NCI-H1048 (cell line): ENCODE measurements at regions not wholly inside any gene's neighbourhood (a gene's known extent, or its start where the extent isn't known, plus 50 kb on each side); places are given as distances from the start of the nearest gene placed in this dataset.

Experiments used
- DNase-seq: peaks from one replicate; lab custom pipeline; 2025; lab: John Stamatoyannopoulos, UW

DNA sequence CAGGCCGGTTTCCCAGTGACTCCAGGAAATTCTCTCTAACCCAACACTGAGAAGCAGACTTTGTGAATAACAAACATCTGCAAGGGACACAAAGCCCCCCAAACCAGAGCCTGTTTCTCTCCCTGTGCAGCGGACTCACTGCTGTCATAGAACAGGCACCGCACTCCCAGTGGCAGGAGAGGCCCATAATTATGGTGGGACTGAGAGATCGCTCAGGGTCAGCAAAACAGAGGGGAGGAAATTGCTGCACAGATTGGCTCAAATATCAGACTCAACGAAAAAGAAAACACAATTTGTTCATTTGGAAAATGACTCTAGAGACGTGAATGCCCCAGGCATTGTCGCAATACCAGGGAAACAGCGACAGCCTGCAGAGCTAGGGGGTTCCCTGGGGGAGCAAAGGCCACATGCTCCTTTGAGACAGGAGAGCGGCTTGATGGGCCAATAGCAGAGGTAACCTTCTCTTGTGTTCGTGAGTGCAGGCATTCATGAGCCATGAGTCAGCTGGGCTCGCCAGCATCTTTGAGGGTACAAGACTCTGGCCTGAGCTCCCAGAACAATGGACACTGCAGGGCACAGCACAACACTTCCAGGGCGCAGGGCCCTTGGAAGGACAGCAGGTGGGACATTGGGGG is 143.3 kb upstream of the KLHL29 start:
- no peak for DNase-seq

DNA sequence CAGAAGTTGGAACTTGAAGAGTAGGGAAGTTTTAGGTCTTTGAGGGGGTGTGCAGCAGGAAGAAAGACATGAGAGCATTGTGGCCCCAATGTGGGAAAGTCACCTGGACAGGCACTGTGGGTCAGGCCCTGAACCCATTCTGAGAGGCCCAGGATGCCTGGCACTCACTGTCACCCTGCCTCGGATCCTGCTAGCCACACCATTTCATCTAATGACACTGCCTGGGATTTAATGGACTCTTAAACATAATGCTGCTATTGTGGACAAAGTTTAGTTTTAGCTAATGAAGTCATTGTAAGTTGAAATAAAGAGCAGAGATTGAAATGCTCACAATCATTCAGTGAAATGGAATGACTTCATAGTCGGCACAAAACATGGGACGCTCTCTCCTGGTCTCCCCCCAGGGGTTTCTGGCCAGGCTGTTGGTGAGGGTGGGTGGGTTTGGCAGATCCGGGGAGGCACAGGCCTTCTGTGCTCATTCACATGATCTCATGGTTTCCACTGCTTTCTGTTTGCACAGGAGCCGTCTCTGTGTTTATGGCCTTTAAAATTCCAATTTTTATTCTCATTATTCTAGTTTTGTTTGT is 141.8 kb upstream of the KLHL29 start:
- DNase-seq, result no peak

DNA sequence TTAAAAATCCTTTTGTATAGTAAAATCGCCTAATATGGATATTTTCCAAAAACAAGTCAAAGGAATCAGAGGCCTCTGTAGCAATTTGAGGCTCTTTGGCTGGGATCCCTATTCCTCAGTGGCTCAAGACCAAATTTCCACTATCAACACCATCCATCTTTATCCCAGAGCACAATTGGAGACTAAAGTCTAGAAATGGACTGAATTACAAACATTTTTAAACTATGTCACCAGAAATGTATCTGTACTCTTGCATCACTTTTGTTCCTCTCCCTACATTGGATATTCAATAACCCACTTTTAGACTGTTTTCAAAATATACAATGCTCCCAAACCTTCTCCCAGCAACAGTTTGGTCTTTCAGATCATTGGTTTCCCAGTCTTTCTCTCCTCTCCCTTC is 140.4 kb upstream of the KLHL29 start:
- DNase-seq, result no peak

DNA sequence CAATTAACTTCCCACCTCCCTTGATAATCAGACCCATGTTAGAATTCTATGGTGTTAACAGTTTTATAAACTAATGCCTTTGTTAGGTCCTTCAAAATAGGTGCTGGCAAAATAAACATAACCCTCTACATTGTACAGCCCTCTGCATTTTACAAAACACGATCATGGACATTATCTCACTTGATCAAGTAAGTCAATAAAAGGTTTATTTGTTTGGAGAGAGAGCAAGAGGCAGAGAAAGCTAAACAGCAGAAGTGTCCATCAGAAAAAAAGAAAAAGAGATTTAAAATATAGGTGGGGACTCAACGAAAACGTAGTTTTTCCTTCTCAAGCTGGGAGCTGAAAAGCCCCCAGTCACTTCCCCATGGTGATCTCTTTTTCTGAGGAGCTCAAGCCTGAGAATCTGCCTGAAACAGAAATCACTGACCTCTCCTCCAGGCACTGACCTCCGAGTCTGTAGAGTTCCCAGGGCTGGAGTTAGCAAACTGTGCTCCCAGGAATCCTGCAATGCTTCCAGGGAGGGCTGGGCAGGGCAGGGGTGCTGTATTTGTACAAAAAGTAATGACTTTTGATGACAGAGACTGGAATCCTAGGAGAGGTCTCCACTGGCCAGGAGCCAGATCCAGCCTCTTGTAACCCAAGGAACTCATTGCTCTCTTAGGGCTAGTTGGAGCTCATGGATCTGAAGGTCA is 137.8 kb upstream of the KLHL29 start:
- no peak for DNase-seq

DNA sequence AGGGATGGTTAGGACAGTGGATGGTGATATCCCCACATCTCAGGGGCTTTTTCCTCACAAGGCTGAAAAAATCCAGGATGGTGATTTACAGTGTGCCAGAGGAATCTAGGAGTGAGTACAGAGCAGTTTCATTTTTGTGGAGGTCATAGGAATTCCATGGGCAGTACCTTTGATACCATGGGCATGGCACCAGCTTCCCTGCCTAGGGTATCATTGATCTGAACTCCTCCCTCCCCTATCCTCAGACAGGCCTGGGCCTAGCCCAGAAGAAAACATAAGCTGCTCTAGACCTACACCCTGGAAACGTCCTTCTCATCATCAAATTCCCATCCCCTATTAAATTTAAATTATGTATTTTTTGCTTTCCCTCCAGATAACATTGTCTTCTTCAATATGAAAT is 136.3 kb upstream of the KLHL29 start:
- no peak for DNase-seq

DNA sequence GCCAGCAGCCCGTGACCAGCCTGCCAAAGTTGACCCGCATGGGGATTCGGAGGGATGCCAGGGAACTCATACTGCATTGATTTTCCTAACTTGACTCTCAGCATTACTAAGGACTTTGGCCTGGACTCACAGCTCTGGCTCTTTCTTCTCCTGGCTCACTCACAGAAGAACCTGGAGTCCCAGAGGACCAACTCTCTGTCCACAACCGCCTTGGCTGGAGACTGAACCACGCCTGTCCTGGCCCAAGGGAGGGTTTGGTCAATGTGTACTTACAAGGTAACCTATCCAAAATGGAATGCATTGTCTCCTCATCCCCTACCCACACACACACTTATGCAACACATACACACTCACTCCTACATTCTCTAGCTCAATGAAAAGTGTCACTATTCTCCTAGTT is 135.6 kb upstream of the KLHL29 start:
- no peak for DNase-seq

DNA sequence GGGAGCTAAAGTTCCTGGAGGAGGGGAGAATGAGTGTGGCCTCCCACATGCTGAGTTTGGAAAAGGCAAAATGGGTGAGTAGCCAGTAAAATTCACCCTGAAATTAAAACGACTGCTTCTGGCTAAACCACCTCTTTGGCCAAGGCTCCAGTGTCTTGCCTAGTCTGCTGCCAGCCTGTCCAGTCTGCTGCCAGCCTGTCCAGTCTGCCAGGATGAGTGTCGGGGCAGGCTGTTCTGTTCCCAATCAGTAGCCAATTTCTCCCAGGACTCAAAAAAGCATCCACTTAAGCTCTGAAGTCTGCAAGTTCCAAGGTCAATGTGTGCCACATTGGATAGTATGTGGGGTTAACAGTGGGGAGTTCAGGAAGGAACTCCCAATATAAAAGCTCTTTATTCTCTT is 134.6 kb upstream of the KLHL29 start:
- no peak for DNase-seq

DNA sequence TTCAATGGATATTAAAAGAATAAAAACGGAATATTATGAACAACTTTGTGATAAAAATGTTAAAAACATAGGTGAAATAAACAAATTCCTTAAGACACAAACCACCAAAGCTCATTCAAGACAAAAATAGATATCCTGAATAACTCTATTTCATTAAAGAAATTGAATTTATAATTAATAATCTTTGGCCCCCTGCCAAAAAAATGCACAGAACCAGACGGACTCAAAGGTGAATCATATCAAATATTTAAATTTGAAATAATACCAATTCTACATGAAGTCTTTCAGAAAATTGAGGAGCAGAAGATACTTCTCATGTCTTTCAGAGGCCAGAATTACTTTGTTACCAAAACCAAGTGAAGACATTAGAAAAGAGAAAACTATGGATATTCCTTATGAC is 128.3 kb upstream of the KLHL29 start:
- no peak for DNase-seq

DNA sequence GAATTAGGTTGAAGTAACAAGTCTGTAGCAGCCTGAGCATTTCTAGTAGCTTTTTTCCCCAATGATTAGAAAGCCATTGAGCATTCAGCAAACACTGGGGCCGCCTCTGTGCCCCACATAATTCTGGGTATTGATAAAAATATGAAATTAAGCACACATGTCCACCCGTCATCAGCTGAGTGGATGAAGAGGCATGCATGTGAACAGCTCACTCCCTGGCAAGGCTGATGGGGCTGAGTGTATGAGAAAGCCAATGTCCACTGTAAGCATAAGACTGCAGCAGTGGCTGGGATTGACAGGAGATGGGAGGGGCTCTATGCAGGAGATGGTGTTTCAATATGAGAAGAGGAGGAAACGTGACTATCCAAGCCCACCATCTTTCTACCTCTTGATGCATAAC is 124.4 kb upstream of the KLHL29 start:
- no peak for DNase-seq

DNA sequence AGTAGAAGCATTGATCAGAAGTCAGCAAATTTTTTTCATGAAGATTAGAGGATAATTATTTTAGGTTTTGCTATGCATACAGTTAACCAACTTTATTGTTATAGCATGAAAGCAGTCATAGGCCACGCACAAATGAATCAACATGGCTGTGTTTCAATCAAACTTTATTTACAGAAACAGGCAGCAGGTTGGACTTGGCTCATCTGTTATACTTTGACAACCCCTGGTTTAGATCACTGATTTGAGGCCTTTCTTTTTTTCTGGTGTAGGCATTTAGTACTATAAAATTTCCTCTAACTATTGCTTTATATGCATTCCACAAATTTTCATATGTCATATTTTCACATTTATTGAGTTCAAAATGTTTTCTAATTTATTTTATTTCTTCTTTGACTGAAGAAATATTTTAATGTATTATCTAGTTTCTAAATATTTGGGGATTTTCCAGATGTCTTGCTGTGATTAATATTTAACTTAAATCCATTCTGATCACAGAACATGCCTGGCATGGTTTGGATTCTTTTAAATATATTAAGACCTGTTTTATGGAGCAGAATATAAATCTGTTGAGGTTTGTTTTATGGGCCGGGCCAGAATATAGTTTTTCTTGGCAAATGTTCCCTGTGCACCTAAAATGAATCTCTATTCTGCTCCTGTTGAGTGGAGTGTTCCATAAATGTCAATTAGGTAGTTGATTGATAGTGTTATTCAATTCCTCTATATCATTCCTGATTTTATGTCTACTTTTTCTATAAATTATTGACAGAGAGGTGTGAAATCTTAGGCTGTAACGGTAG is 116.3 kb upstream of the KLHL29 start:
- DNase-seq, result no peak

DNA sequence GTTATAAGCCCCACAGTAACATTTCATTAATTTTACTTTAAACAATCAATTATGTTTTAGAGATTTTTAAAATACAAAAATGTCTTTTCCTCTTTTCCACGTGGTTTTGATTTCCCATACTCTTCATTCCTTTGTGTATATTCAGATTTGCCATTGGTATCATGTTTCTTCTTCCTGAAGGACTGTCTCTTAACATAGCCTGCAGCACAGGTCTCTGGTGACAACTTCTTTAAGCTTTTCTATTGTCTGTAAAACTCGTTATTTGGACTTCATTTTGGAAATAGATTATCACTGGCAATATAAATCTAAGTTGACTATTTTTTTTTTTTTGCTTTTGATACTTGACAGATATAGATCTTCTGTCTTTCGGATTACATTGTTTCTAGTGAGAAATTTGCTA is 115.2 kb upstream of the KLHL29 start:
- no peak for DNase-seq

DNA sequence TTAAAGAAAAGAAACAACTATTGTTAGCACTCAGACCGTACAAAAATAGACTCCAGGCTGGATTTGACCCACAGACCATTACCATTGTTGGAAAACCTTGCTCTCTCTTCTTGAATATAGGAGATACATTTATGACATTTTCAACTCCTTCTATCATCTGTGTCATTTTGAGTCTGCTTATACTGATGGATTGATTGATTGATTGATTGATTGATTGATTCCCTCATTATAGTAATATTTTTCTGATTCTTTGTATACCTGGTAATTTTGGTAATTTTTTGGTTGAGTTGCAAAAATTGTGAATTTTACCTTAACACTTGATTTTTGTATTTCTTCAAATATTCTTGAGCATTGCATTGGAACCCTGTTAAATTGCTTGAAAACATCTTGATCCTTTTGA is 114.2 kb upstream of the KLHL29 start:
- DNase-seq, result no peak

DNA sequence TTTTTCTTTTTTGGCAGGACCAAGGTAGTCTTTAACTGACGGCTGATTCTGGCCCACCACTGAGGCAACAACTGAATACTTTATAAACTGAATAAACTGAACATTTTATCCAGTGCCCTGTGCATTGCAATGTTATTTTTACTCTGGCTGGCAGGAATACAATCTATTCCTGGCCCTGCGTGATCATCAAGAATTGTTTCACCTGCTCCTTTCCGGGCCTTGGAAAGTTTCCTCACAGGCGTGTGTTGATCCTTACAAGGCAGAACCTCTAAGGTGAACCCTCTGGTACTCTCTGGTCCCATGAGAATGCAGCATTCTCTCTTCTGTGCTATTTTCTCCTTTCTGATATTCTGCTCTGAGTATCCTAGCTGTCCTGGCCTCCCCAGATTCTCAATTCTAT is 113.7 kb upstream of the KLHL29 start:
- DNase-seq, result no peak

DNA sequence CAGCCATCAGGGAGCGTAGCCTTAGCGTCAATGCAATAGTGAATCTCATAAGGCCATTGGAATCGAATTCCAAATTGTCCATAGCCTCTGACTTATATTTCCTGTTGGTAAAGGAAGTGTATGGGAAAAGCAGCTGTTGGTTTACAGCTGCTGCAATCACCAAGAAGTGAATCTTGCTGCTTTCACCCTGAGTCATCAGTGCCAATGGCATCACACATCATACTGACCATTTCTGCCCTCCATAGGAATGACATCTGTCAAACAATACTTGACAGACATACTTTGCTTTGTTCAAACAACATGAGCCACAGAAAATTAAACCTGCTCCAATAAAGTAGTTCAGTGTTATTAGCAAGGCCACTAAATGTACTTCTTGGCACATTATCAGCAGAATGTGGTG is 111.2 kb upstream of the KLHL29 start:
- no peak for DNase-seq

DNA sequence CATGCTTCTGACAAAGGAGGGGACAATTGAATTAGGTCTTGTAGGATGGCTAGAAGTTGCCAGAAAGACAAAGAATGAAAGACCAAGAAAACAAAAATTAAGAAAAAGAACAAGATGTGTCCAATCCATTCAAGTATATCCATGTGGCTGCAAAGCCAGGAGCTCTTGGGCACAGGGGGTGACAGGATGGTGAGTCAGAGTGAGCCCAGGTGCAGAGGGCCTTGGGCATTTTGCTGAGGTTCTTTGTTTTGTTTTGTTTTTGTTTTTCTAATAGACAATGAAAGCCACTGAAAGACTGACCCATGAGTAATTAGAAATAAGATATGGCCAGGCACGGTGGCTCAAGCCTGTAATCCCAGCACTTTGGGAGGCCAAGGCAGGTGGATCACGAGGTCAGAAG is 104.6 kb upstream of the KLHL29 start:
- no peak for DNase-seq

DNA sequence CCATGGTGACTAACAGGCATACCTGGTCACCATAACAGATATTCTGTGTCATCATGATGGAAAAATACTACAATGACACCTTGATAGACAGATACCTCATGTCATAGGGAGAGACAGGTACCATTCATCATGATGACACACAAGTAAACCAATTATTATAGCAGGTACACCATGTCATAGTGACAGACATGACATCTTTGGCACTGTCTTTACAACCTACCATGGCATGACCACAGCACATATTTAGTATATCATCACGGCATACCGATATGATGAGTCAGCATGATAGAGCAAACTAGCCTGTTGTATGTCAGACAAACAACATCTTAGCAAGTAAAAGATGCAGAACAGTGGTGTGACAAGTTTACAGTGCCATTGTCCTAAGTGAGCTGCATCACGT is 101.3 kb upstream of the KLHL29 start:
- DNase-seq, result no peak

DNA sequence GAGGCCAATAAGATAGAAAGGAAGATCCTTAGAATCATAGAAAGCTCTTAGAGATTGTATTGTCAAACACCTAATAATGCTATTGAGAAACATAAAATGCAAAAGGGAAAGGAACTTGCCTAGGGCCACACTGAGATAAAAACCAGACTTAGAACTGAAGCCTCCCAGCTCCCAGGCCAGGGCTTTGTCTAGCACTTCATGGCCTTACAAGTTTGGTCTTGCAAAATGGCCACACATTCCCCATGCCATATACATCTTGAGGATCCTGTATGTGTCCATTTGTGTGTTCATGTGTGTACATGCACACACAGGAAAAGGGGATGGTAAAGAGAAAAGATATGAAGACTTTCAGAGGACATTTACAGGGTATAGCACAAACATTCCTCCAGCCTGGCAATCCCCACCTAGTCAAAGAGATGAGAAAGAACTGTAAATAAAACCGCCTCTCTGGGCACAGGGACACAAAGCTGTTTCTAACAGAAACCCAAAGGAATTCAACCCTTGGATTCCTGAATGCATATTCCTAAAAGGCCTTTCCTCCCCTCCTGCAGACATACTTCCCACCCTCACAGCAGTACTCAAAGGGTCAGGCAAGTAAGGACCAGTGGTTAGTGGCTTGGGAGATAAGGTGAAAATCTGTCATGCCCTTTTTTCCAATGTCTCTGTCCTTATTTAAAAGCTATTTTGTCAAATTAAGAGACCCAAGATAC is 99.7 kb upstream of the KLHL29 start:
- DNase-seq, result no peak

DNA sequence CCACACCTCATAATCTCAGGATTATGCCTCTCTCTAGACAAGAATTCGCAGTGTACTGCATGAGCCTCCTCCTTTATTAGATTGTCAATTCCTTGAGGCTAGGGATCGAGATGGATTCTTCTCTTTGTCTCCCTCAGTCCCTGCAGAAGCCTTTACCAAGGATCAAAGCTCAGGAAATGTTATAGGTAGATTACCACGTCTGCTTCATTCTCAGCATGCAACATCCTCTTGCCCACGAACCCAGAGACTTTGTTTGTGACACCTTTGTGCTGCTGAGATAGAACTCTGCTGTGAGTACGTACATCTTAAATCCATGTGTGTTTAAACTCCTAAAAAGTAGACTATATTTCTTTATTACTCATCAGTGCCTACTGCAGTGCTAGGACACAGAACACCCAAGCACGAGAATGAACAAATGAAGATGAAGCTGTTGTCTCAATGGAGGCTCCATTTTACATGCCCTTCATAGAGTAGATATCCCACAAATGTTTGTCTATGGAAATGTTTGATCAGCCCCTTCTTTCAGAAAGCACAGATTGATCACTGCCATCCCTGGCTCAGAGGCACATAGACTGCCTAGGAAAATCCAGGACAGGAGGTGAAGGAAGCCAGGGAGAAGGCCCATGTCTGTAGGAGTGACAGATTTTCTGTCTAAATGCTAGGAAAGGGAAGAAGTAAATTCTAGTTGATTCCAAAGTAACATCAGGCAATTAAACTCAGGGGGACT is 98.8 kb upstream of the KLHL29 start:
- DNase-seq, result no peak

DNA sequence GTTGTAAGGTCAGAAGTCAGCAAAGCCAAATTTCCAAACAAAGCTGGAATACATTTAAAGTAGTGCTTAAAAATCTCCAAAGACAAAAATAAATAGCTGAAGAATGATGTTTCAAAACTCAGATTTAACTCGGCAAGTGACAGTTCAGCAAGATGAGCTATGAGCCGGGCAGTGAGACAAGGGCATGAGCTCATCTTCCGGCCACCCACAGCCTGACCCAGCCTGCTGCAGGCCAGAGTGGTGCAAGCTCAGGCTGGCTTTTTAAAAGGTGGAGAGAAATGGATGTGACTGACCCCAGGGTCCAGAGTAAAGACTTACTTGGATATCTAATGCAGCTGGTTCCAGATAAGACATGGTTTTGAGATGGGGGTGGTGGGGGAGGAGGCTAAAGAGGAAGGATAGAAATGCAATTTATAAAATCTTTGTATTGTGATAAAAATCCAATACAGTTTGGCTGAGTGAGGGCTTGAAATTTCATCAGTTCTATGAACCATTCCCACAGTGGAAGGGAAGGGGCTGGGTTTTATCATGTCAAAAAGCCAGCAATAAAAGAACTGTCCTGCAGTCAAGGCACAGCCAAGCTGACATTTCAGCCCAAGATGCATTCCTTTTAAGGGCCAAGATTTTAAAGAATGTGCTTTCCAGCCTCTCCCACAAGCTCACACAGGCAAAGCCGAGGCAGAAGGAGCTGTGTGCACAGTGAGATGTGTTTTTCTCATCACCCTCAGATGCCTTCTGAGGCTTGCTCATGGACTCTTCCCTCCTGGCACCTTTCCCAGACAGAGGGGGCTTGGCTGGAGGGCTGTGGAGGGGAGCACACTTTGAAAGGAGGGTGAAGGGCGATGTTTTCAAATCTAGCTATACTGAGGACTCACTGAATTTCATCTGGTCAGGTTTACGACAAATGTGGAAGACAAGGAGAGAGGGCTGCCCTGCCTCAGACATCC is 97.9 kb upstream of the KLHL29 start:
- DNase-seq, result no peak

DNA sequence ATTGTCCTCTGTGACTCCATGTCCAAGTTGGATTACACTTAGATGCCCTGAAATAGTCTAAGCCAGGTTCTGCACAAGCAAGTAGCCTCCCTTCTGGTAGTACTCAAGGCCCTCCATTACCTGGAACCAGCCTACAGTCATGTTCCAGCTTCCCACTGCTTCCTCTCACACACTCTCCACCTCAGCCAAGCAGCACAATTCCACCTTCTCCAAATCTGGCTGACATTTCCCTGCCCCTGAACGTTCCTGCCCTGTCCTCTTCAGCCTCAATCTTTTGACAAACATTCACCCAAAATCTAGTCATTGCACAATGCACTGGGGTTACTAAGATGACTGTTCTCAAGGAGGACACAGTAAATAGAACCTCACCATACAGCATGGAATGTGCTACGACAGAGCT is 95.3 kb upstream of the KLHL29 start:
- no peak for DNase-seq

DNA sequence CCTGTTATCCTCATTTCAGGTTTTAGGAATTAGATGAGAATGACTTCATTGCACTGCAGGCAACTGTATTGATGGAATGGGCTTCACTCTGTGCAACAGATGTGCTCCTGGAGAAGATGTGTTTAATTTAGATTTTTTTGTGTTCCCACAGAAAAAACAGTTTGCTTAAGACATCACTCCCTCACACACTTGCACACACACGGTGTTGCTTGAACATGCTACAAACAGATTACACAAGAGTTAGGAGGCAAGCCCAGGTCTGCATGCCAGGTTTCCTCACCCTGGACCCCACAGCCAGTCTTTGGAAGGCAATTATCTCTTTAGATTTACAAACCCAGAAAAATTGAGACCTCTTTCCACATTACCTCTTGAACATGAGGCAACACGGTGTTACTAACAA is 93.7 kb upstream of the KLHL29 start:
- no peak for DNase-seq
